ENCODE measurements at regions not wholly inside any gene's neighbourhood (a gene's known extent, or its start where the extent isn't known, plus 50 kb on each side); places are given as distances from the start of the nearest gene placed in this dataset.
"Not testable (repeated sequence)": the region's sequence is repeated elsewhere in the genome, so short reads cannot be mapped to it uniquely, and the experiment has no call there.

DNA sequence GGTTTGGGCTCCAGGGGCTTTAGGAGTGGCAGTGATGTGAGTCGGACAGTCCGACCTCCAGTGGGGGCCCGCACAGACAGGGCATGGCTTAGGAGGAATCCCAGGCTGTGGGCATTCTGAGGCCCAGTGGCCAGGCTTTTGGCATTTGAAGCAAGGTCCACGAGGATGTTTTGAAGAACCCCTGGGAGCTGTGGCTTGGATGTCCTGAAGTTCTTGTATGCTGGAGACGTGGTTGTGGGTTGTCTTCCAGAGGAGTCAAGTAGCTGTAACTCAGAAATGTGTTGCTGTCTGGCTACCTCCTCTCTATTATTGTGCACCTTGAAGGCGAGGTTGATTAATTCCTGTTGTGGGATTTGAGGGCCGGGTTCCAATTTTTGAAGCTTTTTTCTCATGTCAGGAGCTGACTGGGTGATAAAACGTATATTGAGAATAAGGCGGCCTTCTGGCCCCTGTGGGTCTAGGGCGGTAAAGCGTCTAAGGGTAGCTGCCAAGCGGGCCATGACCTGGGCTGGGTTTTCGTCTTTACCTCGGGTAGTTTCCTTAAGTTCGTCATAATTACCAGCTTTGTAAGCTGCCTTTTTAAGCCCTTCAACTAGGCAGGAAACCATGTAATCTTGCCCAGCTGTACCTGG lies 67.3 kb upstream of the EZR start:
- H2AFZ ChIP-seq (ENCODE audit: low read length, unreplicated experiment); H3K27ac ChIP-seq (ENCODE audit: low read depth, low read length); H3K27me3 ChIP-seq (ENCODE audit: insufficient read depth, low read length); H3K79me2 ChIP-seq (ENCODE audit: control insufficient read depth, insufficient read depth, low read length, unreplicated experiment); H3K4me1 ChIP-seq (ENCODE audit: control insufficient read depth, insufficient read depth, low read length, unreplicated experiment); H3K4me3 ChIP-seq (ENCODE audit: low read depth, low read length); H3K36me3 ChIP-seq (ENCODE audit: insufficient read depth, low read length): not testable (repeated sequence)

DNA sequence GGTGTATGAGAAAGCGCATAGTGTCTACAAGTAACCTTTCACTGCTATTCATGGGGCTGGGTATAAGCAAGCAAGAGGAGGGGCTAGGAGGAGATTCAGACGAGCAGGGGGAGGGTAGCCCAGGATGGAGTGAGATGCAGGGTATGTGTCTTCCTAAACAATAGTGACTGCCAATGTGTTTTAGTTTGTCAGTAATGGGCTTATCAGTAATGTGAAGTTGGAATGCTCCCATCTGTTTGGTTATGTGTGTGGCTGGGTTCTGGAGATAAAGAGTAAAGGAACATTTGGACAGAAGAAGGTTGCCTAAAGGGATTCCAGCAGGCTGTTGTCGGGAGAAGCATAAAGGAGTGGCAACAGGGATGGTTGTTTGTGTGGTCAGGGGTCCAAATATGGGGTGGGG lies 62.7 kb upstream of the EZR start:
- not testable (repeated sequence) for H3K4me1 ChIP-seq (ENCODE audit: control insufficient read depth, insufficient read depth, low read length, unreplicated experiment); H3K27me3 ChIP-seq (ENCODE audit: insufficient read depth, low read length); H3K36me3 ChIP-seq (ENCODE audit: insufficient read depth, low read length); H2AFZ ChIP-seq (ENCODE audit: low read length, unreplicated experiment); H3K79me2 ChIP-seq (ENCODE audit: control insufficient read depth, insufficient read depth, low read length, unreplicated experiment); H3K4me3 ChIP-seq (ENCODE audit: low read depth, low read length); H3K27ac ChIP-seq (ENCODE audit: low read depth, low read length)

DNA sequence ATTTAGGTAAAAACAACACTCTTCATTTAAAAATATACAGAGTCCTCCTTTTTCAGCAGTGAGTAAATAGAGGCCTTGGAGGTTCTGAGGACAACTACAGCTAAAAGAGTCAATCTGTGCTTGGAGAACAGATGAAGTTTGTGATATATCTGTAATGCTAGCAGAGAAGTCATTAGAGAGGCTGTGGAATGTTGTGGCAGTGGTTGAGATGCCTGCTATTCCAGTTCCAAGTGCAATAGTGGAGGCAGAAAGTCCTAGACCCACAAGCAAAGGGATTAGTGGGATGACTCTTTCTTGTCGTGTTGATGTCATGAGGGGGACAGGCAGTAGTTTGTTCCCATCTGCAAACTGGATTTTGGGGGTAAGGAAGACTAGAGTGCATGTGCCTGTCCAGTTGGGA lies 62.1 kb upstream of the EZR start:
- H3K27me3 ChIP-seq (ENCODE audit: insufficient read depth, low read length); H3K79me2 ChIP-seq (ENCODE audit: control insufficient read depth, insufficient read depth, low read length, unreplicated experiment); H3K36me3 ChIP-seq (ENCODE audit: insufficient read depth, low read length); H3K4me1 ChIP-seq (ENCODE audit: control insufficient read depth, insufficient read depth, low read length, unreplicated experiment); H2AFZ ChIP-seq (ENCODE audit: low read length, unreplicated experiment); H3K27ac ChIP-seq (ENCODE audit: low read depth, low read length); H3K4me3 ChIP-seq (ENCODE audit: low read depth, low read length): not testable (repeated sequence)

DNA sequence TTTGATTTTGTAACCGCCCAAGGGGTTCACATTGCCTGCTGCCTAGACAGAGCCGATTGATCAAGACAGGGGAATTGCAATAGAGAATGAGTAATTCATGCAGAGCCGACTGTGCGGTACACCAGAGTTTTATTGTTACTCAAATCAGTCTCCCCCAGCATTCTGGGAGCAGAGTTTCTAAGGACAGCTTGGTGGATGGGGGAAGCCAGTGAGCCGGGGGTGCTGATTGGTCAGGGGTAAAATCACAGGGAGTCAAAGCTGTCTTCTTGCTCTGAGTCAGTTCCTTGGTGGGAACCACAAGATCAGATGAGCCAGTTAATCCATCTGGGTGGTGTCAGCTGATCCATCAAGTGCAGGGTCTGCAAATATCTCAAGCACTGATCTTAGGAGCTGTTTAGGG lies 60.0 kb upstream of the EZR start:
- Histone ChIP-seq H3K79me2 (ENCODE audit: control insufficient read depth, insufficient read depth, low read length, unreplicated experiment) (no peaks in the 10 kb centered on the region), H3K36me3 (ENCODE audit: insufficient read depth, low read length) (no peaks in the 10 kb centered on the region), H3K4me1 (ENCODE audit: control insufficient read depth, insufficient read depth, low read length, unreplicated experiment) (no peaks in the 10 kb centered on the region), H3K4me3 (ENCODE audit: low read depth, low read length) (no peak overlapping the region), H3K27me3 (ENCODE audit: insufficient read depth, low read length) (no peaks in the 10 kb centered on the region), H3K27ac (ENCODE audit: low read depth, low read length) (no peak overlapping the region), H2AFZ (ENCODE audit: low read length, unreplicated experiment) (no peak overlapping the region)

DNA sequence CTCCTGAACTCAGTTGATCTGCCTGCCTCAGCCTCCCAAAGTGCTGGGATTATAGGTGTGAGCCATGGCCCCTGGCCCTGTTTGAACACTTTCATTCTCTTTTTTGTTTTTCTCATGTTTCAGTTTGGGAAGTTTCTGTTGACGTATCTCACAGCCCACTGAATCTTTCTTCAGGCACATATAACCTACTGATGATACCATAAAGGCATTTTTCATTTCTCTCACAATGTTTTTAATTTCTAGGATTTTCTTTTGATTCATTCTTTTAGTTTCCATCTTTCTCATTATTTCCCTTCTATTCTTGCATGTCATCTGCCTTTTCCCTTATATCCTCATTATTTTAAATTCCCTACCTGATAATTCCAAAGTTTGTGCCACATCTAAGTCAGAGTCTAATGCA lies 58.5 kb upstream of the EZR start:
- no peak overlapping the region for H2AFZ ChIP-seq (ENCODE audit: low read length, unreplicated experiment)
- H3K36me3 ChIP-seq (ENCODE audit: insufficient read depth, low read length), result no peaks in the 10 kb centered on the region
- H3K27me3 ChIP-seq (ENCODE audit: insufficient read depth, low read length), result no peaks in the 10 kb centered on the region
- no peaks in the 10 kb centered on the region for H3K79me2 ChIP-seq (ENCODE audit: control insufficient read depth, insufficient read depth, low read length, unreplicated experiment)
- H3K4me1 ChIP-seq (ENCODE audit: control insufficient read depth, insufficient read depth, low read length, unreplicated experiment), result no peaks in the 10 kb centered on the region
- H3K27ac ChIP-seq (ENCODE audit: low read depth, low read length), result no peak overlapping the region
- no peak overlapping the region for H3K4me3 ChIP-seq (ENCODE audit: low read depth, low read length)

DNA sequence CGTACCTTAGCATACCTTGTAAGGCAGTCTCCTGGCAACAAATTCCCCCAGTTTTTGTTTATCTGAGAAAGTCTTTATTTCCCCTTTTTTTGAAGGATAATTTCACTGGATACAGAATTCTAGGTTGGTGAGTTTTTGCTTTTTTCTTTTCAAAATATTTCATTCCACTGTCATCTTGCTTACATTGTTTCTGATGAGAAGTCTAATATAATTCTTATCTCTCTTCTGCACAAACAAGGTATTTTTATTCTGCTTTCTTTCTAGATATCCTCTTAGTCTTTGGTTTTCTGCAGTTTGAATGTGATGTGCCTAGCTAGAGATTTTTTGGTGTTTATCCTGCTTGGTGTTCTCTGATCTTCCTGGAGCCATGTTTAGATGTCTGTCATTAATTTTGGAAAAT lies 57.7 kb upstream of the EZR start:
- H3K79me2 ChIP-seq (ENCODE audit: control insufficient read depth, insufficient read depth, low read length, unreplicated experiment), result no peaks in the 10 kb centered on the region
- no peak overlapping the region for H3K27ac ChIP-seq (ENCODE audit: low read depth, low read length)
- H3K4me3 ChIP-seq (ENCODE audit: low read depth, low read length), result no peak overlapping the region
- no peak overlapping the region for H2AFZ ChIP-seq (ENCODE audit: low read length, unreplicated experiment)
- no peaks in the 10 kb centered on the region for H3K4me1 ChIP-seq (ENCODE audit: control insufficient read depth, insufficient read depth, low read length, unreplicated experiment)
- no peaks in the 10 kb centered on the region for H3K27me3 ChIP-seq (ENCODE audit: insufficient read depth, low read length)
- no peaks in the 10 kb centered on the region for H3K36me3 ChIP-seq (ENCODE audit: insufficient read depth, low read length)

DNA sequence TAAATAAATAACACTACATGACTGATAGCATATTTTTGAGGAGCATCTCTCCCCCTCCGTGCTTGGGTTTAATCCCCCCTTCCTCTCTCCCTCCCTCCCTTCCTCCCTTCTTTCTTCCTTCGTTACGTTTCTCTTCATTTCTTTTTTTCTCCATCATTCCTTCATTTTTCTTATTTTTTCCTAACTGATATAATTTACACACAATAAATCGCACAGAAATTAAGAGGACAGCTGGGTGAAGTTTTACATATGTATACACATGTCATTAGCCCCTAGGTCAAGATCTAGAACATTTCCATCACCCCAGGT lies 51.4 kb upstream of the EZR start:
- H3K27ac ChIP-seq (ENCODE audit: low read depth, low read length), result no peak overlapping the region

DNA sequence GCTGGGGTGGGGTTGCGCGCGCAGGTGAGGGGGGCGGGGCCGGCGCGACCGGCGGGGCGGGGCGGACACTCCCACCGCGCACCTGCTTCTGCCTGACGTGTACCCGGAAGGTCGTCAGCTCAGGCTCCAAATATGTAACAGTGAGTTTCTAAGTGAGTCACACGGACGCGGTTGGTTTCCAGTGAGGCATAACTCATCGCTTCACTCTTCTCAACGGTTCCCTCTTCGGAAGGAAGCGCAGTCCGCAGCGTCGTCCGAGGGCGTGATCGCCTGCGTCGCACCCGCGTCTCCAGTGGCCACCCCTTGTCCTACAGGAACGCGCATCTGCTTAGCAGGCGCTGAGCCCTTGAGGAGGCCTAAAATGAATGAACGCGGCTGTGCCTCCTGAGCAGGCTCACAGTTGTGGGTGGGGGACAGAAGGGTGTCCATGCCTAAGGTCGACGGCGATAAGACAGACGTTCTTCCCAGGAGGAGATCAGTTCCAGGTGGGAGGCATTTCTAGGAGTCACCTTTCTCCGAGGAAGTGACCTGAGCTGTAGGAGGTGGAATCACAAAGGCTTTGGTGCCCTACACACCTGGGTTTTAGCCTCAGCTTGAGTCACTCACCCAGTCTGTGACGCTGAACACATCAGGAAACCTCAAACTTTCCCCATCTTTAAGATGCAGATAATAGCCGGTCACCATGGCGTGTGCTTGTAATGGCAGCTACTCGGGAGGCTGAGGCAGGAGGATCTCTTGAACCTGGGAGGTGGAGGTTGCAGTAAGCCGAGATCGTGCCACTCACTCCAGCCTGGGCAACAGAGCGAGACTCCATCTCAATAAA lies 50.9 kb upstream of the EZR start:
- peaks cover 7% of the 10 kb centered on the region for H3K4me1 ChIP-seq (ENCODE audit: control insufficient read depth, insufficient read depth, low read length, unreplicated experiment)
- peak overlapping the region; percentile 88 for H2AFZ ChIP-seq (ENCODE audit: low read length, unreplicated experiment)
- H3K4me3 ChIP-seq (ENCODE audit: low read depth, low read length), result peak overlapping the region; percentile 73
- H3K27me3 ChIP-seq (ENCODE audit: insufficient read depth, low read length), result peaks cover 4% of the 10 kb centered on the region; the same call in 1 of the 2 replicates
- H3K27ac ChIP-seq (ENCODE audit: low read depth, low read length), result peak overlapping the region; percentile 27; the same call in 1 of the 2 replicates
- H3K36me3 ChIP-seq (ENCODE audit: insufficient read depth, low read length), result no peaks in the 10 kb centered on the region
- H3K79me2 ChIP-seq (ENCODE audit: control insufficient read depth, insufficient read depth, low read length, unreplicated experiment), result no peaks in the 10 kb centered on the region

More for the DNA sequence above, 51.4 kb upstream of the EZR start:
- H2AFZ ChIP-seq (ENCODE audit: low read length, unreplicated experiment), result no peak overlapping the region
- H3K79me2 ChIP-seq (ENCODE audit: control insufficient read depth, insufficient read depth, low read length, unreplicated experiment), result no peaks in the 10 kb centered on the region
- no peaks in the 10 kb centered on the region for H3K36me3 ChIP-seq (ENCODE audit: insufficient read depth, low read length)
- H3K4me1 ChIP-seq (ENCODE audit: control insufficient read depth, insufficient read depth, low read length, unreplicated experiment), result peaks cover 7% of the 10 kb centered on the region
- H3K27me3 ChIP-seq (ENCODE audit: insufficient read depth, low read length), result peaks cover 4% of the 10 kb centered on the region; the same call in 1 of the 2 replicates
- H3K4me3 ChIP-seq (ENCODE audit: low read depth, low read length), result 0 out of 2 replicates have a peak overlapping the region, but pooled peaks have one; percentile 73

DNA sequence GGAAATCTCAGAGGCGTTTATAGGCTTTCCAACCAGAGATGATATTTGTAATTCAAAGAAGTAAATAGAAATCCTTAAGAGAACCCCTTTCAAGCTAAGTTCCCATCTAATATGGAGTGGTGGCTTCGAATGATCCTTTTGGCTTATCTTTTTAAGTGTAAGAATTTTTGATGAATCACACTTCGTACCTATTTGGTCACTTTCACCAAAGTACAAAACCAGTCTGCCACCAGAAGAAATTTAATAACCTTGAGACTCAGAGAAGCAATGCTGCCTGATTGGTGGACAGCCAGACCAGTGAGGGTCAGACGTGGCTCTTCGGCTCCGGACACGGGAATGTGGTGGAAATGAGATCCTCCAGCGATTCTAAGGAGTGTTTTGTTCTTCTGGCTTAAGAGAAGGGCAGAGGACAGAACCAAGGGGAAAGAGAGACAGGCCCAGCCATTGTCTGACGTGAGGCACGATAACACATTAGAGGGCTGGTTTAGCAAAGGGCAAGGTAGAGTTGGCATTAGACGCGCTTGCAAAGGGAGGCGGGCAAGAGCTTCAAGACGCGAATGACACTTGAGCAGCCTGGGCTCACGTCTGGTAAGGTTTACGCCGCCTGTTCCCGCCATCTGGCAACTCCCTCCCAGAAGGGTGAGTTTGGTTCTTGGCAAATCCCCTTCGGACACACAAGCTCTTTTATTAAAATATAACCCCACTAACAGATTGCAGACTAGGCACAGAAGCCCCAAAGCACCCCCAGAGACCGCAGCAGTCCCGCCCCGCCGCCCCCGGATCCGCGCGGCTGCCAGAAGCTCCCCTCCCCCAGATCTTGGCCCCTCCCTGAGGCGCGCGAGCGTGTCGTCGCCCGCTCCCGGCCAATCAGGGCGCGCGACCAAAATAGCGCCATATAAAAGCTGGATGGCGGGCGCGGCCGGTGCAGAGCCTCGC lies 50.0 kb upstream of the EZR start:
- peaks cover 7% of the 10 kb centered on the region for H3K4me1 ChIP-seq (ENCODE audit: control insufficient read depth, insufficient read depth, low read length, unreplicated experiment)
- peak overlapping the region; percentile 67 for H3K27ac ChIP-seq (ENCODE audit: low read depth, low read length)
- no peaks in the 10 kb centered on the region for H3K79me2 ChIP-seq (ENCODE audit: control insufficient read depth, insufficient read depth, low read length, unreplicated experiment)
- no peaks in the 10 kb centered on the region for H3K36me3 ChIP-seq (ENCODE audit: insufficient read depth, low read length)
- H3K27me3 ChIP-seq (ENCODE audit: insufficient read depth, low read length), result peaks cover 4% of the 10 kb centered on the region; the same call in 1 of the 2 replicates
- peak overlapping the region; percentile 73 for H3K4me3 ChIP-seq (ENCODE audit: low read depth, low read length)
- peak overlapping the region; percentile 80 for H2AFZ ChIP-seq (ENCODE audit: low read length, unreplicated experiment)

Measured in ACC112 (cell line).